GM18498 (cell line): ENCODE measurements at regions not wholly inside any gene's neighbourhood (a gene's known extent, or its start where the extent isn't known, plus 50 kb on each side); places are given as distances from the start of the nearest gene placed in this dataset.
"Not testable (repeated sequence)": the region's sequence is repeated elsewhere in the genome, so short reads cannot be mapped to it uniquely, and the experiment has no call there.

Experiments used
- ATAC-seq: cut with Tn5 transposase; IDR thresholded peaks from one replicate; pipeline ENCODE4 v1.9.1; 2021; ENCODE audit warnings: mild to moderate bottlenecking, moderate library complexity; ENCODE audit not compliant: unreplicated experiment

DNA sequence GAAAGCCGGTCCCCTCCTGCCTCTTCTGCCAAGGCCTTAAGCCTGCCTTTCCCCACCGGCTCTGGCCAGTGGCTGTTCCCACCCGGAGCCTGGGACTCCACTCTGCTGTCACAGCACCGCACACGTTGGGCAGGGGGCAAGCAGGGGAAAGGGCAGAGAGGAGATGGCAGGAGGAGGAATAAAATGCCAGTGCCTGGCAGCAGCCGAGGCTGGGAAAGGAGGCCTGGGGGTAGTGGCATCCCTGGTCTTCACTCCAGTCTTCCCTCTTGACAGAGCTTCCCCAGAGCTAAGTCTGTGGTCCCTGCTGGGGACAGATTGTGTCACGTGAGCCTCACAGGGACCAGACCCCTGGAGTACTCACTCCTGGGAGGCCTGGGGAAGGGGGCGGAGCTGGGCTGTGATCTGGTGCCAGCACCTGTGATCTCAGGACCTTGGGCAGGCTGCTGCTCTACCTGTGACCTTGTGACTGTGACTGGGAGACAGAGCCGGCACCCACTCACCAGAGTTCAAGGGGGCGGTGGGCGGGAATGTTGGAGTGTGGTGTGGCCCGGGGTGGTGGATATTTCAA, 97.2 kb upstream of the GSE1 start:
- no peak for ATAC-seq

DNA sequence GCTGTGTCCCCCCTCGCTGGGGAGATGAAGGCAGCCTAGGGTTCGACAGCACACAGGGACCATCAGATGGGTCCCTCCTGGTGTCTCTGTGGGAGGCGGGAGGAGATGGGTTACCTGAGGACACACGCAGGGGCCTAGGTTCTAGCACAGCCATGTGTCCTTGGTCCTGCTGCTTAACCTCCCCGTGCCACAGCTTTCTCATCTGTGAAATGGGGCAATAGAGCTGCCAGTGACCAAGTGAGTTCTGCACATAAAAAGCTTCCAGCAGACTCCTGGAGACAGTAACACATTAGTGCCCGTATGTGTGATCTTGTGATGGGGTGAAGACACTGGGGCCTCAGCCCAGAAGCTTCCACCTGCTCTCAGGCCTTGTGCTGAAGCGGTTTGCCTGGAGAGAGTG, 96.0 kb upstream of the GSE1 start:
- ATAC-seq = no peak

DNA sequence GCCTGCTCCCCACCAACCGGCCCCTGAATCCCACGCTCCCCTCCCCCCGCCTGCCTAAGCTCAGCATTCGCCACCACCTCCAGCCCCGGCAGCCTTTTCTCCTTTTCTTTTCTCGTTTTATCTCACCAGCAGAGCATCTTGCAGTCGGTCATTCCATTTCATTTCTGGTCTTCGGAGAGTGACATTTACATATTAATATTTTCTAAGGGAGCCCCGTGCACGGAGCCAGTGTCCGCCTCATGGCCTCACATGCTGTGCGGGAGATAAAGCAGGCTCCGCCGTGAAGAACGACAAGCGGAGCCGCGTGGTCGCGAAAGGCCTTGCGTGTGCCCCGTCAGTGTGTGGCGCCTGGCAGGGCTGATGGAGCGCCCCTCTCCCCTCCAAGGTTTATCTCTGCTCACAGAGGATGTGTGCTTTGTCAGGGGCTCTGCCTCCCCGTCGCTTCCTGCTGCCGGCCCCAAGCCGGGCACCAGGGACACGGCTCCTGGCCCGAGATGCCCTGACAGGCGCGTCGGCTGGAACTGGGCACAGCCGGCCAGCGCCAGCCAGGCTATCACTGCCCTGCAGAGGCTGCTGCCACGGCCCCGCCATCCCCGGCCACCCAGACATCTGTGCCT, 95.5 kb upstream of the GSE1 start:
- no peak for ATAC-seq

DNA sequence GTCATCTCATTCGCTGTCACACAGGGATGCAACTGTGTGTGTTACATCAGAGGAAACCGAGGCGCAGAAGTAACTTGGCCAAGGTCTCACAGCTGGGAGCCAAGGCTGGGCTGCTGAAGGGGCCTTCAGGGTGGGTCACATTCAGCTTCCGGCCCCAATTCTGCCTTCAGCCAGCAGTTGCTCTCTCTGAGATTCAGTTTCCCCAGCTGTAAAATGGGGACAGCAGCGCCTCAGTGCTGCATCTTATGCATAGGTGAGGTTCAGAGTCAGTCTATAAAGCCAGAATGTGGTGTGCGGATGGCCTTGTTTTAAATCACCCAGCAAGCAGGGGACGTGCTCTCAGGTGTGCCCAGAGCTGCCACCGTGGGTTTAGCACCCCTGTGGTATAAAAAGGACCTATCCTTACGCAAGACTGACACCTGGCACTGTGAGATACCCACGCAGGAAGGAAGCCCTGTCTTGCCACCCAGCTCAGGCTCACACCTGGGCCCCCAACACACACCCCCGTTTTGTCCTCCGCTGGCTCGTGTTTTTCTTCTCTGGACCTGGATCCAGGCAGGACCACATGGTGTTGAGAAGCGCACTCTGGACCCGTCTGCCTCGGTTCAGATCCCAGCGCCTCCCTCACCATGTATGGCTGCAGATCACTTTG, 94.6 kb upstream of the GSE1 start:
- no peak for ATAC-seq

DNA sequence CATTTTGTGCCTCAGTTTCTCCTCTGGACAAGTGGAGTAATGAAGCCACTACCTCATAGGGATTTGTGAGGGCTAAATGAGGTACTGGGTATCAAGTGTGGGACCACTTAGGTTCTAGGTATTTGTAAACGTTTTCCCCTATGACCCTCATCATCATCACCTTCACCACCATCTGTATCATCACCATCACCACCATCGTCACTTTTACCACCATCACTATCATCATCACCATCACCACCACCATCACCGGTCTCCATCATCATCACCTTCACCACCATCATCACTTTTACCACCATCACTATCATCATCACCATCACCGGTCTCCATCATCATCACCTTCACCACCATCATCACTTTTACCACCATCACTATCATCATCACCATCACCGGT, 94.1 kb upstream of the GSE1 start:
- ATAC-seq = not testable (repeated sequence)

DNA sequence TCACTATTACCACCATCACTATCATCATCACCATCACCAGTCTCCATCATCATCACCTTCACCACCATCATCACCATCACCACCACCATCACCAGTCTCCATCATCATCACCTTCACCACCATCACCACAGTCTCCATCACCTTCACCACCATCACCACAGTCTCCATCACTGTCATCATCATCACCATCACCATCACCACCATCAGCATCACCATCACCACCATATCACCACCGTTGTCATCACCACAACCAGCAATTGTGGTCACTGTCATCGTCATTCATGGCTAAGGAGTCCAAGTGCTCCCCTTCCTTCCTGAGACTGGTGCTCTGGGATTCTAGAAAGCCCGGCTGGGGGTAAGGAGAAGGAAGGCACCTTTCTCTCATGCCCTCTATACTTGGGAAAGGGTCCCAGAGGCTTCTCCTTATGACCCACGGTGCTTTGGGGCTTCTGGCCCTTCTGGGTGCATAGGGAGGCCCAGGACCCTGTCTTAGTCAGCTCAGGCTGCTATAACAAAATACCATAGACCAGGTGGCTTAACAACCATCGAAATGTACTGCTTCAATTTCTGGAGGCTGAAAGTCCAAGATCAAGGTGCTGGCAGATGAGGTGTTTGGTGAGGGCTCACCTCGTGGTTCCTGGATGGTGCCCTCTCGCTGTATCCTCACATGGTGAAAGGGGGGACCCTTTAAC, 93.4 kb upstream of the GSE1 start:
- ATAC-seq = no peak

DNA sequence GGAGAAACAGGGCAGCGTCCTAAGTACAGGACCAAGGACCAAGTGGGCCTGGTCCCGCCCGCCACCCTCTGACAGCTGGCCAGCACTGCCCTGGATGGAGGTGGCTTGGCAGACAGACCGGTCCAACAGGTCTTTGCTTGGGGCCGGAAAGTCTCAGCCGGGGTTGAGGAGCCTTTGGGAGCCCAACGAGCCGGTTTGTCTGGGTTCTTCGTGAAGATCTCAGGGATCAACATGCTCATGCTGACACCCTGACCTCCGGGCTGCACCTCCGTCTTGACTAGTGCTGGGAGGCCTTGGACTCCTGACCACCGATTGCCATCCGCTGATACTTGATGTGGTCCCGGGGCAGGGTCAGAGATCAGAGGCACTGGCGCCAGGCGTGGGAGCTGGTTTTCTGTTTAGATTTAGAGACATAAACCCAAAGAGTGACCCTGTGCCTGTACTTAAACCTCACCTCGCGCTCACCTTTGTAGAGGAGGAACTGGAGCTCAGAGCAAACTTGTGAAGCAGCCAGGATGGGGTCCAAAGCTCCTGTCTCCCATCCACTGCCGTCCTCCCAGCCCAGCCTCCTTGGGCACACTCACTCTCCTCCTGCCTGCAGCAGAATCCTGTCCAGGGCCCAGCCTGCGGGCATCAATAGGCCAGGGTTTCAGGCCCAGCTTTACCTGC, 92.1 kb upstream of the GSE1 start:
- no peak for ATAC-seq

DNA sequence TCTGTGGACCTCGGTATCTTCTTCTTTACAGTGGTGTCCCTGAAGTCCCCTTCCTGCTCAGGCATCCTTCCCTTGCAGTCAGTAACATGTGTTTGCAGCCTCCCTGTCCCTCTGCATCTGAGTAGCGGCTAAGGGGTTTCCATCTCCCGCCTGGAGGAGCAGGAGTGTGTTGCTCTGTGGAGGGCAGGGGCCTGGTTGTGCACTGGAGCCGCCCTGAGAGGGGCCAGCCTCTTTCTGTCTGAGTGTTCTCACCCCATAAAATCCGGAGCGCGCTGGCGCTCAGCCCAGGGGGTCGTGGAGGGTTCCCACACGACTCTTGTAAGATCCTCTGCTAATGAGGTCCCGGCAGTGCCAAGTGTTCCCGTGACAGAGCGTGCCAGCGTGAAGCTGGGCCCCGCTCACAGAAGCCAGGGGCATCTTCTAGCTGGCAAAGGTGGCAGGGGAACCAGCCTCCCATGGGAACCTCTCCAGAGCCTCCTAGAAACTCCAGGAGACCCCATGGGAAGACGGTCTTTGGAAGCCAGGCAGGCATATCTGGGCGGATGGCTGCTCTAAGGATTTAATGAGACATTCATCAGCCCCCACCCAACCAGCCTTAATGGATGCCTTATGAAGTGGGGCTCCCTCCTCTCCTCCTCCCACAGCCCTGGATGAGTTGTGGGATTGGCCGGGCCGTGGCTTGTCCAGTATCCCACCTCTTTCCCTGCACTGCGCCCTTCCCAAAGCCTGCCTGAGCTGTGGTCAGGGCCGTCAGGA, 91.4 kb upstream of the GSE1 start:
- ATAC-seq = no peak

DNA sequence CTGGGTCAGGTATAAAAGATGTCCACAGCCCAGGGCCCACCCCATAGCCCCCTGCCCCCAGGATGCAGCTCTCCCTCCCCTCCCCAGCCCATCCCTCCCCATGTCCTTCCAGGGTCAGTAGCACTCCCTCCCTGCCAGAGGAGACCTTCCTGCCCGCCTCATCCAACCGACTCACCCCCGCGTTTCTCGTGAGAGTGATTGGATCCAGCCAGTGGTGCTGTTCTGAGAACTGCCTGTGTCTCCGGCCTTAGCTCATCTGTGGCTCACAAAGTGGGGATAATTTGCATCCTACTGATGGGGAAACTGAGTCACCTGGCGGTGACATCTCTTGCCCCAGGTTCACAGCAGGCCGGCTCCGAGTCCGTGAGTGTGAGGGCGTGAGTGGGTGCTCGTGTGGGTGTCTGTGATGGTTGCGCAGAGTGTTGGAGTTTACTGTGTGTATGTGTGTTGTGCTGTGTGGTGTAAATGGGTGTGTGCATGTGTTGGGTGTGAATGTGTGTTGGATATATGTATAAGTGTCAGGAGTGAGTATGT, 90.7 kb upstream of the GSE1 start:
- no peak for ATAC-seq

DNA sequence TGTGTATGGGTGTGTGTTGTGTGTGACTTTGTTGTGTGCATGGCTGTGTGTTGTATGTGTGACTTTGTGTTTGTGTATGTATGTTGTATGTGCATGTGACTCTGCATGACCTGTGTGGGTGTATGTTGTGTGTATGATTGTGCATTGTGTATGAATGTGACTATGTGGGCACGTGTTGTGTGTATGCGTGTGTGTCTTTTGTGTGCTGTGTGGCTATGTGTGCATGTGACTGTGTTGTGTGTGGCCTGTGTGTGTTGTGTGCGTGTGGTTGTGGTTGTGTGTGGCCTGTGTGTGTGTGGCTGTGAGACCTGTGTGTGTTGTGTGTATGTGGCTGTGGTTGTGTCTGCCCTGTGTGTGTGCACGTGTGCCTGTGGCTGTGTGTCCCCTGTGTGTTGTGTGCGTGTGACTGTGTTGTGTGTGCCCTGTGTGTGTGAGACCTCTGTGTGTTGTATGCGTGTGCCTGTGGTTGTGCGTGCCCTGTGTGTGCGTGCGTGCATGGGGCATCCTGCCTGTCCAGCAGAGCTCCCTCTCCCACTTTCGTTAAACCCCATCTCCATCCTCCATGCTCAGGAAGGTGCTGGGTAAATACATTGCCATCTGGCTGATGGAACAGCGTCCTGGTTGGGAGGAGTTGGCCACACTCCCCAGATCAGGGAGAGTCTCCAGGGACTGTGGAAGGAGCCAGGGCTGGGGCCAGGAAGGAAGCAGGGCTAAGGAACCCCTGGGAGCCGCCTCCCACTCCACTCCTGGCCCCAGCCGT, 90.1 kb upstream of the GSE1 start:
- ATAC-seq = no peak

DNA sequence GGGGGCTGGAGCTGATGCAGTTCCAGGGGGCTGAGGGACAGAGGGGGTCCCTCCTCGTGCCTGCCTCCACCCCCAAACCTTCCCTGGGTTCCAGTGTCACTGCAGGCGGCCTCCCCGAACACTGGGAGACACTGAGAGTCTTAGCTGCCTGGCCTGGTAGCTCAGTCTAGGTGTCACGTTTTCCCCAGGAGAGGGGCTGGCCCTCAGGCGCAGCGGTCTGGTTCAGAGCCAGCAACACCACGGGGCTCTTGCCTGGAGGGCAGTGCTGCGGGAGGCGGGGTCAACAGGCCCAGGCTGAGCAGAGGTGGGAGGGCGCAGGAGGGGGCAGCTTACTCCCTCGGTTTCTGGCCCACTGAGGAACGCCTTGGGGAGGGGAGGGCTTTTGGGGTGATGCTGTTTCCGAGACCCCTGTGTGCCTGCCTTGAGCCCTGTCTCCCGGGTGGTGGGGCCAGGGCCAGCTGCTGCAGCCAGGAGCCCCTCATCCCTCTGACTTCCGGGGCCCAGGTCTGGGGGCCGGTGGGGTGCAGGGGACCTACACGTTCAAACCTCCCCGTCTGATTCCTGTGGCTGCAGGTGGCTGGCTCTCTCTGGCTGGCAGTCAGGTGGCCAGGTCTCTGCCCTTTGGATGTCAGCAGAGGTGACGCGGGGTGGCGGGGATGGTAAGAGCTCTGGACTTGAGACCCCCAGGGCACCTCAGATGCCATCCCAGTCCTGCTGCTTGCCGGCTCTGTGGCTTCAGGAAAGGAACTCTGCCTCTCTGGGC, 89.3 kb upstream of the GSE1 start:
- no peak for ATAC-seq

DNA sequence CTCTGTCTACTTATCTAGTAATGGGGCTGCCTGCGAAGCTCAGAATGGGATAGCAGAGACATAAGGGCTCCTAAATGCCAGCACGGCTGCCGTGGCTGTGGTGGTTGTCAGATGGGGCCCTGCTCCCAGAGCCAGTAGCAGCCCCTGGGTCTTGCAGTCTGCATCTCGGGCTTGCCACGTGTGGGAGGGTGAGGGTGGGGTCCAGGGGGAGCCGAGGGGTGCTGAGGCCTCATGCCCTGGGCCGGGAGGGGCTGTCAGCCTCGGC, 88.8 kb upstream of the GSE1 start:
- no peak for ATAC-seq

DNA sequence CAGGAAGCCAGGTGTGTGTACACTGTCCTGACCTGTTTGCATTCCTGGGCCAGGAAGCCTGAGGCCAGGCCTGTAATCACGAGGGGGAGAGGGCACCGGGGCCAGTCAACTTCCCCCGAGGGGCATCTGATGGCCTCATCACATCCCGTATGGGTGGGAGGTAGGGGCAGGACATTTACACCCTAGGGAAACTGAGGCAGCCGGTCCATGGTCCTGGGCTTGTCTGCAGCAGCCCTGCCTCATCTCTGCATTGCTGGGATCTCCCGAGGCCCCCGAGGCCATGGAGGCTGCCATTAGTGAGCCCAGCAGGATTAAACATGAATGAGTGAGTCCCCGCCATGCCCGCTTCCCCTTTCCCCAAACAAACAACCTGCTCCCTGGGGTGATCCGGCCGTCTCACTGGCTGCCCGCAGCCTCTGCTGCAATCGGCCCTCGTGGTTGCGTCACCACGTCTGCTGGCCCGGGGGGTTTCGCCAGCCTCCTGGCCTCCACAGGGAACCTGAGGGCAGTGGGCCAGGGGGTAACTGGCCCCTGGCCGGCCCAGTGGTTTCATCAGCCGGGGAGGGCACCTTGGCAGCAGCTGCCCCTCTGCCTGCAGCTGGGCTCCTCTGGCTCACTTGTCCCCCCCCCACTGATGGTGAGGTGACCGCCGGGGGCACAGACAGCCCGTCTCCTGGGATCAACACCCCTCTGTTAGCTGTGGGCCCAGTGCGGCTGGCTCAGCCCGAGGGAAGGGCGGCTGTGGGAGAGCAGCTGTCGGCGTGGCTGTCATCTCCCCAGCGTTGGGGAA, 88.3 kb upstream of the GSE1 start:
- no peak for ATAC-seq

DNA sequence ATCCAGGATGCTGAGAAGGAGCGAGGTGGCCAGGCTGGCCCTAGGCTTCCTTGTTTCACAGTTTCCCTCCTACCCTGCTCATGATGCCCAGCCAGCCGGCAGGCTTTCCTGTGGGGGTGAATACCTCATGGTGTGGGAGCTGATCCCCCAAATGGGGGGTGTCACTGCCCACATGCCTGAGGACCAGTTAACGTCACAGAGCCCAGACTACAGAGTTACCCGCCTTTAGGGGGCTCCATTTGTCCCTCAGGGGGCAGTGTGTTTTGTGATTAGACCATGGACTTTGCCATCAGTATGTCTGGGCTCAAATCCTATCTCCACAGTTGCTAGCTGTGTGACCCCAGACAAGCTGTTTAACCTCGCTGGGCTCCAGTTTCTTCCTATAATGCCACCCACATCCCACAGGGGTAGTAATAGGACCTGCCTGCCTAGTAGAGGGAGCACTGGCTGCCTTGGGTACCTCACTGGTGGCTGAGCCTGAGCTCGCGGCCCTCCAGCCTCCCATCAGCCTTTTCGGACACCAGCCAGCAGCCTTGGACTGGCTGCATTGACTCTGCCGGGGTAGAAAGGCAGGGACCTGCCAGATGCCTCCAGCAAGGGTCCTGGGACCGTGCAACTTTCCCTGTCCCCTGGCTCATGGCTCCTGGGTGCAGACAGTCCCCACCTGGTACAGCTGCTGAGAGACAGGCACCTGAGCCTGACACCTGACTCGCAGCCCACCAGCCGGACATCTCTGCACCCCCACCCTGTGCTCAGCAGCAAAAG, 87.5 kb upstream of the GSE1 start:
- ATAC-seq = no peak

DNA sequence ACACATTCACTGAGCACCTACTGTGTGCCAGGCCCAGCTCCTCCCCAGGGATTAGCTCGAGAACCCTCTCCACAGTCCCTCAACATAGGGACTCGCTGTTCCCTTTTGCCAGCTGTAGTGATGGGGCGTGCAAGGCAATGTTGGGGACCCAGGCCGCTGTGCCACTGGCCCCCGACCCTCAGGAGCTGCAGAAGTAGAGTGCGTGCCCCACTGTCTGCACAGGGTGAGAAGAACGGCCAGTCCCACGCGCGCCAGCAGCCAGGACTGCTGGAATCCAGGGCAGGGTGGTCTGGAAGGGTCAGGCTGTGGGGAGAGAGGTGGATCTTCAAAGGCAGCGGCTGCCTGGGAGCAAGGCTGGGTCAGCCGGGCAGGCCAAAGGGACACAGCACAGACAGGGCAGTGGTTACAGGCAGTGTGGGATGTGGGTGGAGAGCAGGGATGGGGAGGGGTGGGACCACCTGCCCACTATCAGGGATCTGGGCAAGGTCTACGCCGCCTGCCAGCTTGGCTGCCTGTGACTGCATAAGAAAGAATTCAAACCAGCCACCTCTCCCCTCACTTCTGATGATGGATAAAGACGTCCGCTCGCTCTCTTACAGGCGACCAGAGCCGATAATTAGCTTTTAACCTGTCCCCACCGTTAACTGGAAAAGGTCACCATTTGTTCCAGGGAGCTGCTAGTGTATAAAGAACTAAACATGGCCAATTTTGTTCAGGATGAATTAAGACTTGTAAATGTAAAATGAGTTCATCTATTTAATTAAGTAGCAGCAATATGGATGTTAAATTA, 86.7 kb upstream of the GSE1 start:
- no peak for ATAC-seq

DNA sequence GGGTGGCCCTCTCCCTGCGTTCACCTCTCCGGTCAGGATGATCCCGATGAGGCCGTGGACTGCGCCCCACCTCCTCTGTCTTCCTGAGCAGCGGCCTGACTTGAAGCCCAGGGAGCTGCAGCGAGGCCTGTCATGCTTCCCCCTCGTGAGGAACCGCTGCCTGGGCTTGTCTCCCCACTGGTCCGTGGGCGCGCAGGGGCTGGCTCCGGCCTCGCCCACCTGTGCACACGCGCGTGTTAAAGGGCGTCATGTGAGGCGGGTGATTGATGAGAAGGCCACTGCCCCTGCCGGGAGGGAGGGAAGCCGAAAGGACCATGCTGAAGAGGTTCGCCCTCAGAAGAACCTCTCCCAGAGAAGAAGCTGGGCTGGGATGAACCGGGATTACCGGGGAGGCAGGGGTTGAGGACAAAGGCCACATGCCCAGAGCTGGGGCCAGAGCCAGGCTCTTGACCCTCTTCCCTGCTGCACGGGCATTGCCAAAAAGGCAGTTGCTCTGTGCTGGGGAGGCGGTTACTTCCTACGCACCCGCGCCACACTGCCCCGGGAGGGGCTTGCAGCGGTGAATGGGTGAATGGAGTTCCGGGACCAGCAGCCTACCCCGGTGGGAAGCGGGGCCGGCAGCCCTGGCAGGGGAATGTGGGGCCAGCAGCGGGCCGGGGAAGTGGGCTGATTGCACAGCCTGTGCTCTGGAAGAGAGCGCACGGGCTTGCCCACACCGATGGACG, 85.9 kb upstream of the GSE1 start:
- no peak for ATAC-seq
